ENCODE measurements at regions not wholly inside any gene's neighbourhood (a gene's known extent, or its start where the extent isn't known, plus 50 kb on each side); places are given as distances from the start of the nearest gene placed in this dataset.

DNA sequence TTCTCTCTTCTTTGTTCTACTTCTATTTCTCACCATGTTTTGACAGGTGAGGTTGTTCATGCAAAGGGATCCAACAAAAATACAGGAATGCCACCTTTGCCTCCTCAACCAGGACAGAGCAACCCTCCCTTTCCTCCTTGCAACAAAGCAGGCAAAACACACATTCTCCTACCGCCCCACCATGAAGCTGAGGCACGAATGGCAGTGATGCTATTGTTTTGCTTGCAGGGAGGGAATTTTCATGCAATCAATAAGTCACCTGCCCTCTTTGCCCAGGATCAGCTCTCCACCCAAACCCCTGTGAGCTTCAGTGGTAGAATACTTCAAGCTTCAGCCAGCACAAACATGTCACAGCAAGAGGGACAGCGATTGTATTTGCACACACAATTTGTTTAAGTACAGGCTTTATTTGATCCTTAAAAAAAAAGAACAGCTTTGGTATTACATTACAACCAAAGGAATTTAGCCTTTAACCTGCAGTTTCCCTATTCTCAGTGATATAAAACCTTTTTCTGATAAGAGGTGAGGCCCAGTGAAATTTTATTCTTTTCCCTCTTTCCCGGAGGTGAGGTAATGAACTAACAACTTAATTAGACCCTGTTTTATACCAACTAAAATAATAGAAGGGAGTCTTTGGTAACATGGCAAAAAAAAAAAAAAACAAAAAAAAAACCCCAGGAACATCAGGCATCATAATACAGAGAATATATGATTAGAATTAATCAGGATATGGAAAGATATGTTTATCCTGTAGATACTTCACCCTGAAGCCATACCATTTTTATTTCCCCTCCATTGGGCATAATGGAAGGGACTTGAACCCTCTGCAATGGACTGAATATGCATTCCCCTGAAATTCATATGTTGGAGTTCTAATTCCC, 87.0 kb upstream of the EEA1 start:
- ATAC-seq: no peak

DNA sequence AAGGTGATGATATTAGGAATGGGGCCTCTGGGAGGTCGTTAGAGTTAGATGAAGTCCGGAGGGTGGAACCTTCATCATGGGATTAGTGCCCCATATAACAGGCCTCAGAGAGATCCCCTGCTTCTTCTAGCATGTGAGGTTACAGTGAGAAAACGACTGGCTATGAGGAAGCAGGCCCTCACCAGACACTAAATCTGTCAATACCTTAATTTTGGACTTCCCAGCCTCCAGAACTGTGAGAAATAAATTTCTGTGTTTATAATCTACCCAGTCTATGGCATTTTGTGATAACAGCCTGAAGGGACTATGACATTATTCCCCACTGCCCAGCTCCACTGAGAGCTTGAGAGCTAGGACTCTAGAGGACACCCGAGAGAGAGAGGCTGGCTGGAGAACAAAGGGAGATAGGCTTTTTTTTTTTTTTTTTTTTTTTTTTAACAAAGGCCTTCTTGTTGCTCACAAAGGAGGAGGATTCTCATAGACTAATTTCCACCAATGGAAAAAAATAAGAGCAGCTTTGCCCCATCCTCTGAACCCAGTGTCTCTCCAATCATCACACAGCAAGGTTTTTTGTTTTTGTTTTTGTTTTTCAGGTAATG, 87.8 kb upstream of the EEA1 start:
- ATAC-seq: no peak

DNA sequence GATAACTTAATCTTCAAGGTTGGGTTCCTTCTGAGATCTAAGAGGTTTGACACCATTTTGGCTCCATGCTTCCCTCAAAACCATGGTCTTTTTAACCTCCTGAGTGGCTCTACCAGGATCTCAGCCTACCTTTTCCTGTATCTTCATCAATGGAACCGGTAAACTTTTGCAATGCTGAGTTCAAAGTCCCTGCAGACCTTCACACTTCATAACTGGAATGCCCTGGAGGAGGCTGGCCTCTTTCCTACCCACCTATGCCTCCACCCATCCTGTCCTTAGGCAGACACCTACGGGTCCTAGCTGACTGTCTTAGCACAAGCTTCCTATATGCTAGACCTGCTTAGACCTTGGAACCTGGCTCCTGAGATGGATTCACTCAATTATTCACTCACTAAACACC, 89.5 kb upstream of the EEA1 start:
- ATAC-seq: no peak

DNA sequence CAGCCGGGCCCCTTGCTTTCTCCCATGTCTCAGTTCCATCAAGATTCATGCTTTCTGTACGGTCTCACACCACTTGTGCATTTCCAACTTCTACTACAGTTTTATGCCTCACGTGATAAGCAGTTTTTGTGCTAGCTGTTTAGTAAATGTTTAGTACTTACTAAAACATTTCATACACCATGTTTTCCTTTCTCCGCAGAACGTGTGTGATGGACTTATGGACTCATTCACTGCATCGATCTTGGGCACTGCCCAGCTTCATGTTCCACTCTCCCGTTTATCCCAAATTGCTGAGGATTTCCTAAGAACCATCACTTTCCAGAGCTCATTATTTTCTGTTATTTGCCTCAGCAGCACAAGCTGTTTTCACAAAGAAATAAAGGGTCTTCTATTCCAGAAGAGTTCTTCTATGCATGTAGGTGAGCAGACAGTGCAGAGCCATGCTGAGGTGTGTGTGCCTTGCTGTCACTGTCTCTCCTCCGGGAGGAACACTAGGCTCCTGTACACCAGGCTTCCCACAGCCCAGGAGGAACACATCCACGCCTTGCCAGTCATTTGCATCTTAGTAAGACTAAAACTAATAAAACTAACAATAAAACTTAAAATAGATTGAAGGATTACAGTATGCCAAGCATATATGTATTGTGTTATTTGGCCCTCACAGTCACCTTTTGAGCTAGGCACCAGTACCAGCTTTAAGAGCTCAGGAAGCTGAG, 90.3 kb upstream of the EEA1 start:
- ATAC-seq: no peak

DNA sequence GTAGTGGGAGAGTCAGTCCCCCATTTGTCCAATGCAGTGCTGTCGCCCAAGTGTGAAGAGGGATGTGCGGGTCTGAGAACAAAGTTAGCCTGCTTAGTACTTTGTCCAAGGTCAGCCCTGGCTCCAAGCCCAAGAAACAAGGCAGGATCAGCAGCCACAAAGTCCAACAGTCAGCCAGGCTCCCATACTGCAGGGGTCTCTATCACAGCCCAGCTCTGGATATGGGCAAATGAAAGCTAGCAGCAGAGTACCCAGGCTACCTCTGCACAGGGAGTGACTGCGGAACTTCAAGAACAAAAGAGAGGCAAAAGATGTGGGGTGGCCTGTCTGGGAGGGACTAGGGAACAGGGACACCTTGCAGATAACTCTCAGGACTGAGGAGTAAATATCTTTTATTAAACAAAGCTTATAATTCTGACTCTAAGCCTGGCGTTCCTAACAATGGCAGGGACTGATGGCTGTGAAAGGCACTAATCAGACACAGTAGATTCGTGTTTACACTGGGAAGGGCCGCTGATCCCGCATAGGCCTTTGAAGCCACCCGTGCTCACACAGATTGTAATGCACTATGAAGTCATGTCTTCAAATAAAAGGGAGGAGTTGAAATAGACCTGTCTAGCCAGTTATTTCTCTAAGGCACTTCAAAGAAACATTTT, 91.0 kb upstream of the EEA1 start:
- ATAC-seq: no peak

DNA sequence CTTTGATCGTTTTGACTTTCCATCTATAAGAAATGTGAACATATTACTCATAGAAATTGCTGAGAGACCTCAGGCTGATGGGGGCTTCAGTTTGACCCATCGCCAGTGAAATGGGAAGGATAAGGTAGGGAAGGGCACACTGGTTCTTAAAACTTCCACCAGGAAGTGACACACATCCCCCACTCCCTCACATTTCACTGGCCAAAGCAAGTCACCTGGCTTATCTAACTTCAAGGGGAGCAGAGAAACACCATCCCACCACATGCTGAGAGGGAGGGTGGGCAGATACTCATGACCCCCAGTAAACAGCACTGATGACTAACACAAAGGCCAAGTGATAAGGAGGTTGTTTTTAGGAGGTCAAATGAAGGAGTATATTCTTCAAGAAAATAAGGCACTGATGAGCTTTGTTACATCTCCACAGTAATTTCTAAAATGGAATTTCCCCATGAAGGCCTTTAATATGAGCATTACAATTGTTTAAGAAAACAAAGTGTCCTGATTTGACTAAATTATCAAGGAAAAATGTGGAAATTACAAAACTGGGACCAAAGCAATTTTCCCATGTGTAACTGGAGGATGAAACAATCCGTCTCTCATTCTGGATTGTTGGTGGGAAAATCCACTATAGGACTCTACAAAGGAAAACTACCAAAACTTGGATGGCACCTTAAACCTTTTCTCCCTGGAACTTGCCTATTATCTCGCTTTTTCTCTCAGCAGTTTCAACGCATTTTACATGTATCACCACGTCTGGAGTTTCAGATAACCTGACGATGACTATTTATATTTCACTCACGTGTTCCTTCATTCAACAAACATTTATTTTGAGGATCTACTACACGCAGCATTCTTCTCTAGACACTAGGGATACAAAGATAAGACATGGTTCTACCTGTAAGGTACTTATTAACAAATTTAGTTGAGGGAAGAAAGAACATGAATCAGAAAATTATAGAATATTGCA, 91.8 kb upstream of the EEA1 start:
- no peak for ATAC-seq

DNA sequence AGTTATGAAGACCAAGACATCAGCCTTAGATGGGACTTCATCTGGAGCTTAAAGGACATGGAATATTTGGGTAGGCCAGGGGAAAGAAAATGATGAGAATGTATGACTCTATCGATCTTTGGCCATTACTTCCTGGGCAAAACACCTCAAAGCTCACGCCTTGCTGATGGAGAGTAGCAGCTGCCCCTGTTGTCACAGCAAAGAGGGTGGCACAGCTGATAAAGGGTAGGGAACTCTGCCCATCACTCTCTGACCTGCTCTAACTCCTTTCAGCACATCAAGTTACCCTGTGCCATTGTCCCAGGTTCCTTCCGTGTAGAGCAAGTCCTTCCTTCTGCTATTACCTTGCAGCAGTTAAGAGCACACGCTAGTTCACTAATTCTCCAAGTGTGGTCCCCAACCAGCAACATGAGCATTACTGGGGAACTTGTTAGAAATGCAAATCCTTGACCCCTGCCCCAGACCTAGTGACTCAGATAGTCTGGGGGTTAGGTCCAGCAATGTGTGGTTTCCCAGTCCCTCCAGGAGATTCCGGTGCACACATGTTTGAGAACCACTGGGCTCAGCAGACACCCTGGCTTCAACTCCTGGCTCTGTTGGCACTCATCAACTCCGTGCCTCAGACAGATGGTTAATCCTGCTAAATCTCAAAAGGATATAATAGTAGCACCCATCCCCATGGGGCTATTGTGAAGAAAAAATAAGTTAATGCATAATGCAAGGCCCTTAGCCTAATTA, 93.7 kb upstream of the EEA1 start:
- ATAC-seq: no peak

DNA sequence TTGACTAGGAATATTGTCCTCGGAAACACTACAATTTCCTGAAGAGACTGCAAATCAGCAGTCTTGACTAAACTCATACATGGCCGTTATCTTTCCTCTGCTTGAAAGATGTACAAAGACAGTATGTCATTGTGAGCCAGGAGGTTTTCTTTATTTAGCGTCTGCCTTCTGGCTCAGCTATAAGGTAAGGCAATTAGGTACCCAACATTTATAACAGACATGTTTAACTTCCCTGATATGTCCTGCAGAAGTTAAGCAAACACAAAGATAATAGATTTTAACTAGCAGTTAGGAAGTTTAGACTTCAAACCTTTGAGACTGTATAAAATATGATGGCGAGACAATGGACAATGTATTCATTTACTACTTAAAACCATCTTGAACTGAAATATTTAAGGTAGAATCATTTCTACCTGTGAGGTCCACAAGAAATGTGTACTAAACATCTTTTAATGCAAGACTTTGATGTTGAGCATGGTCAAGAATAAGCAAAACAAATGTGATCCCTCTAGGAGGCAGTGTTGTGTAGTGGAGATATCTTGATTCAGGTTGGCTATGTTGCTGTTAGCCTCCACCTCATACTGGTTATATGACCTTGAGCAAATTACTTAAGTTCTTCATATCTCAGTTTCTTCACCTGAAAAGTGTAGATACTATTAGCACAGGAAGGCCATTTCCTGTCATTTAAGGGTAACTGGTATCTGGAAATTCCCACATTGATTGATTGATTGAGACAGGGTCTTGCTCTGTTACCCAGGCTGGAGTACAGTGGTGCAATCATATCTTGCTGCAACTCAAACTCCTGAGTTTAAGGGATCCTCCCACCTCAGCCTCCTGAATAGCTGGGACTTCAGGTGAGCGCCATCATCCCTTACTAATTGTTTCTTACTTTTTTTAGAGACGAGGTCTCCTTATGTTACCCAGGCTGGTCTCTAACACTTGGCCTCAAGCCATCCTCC, 96.3 kb upstream of the EEA1 start:
- ATAC-seq: no peak

DNA sequence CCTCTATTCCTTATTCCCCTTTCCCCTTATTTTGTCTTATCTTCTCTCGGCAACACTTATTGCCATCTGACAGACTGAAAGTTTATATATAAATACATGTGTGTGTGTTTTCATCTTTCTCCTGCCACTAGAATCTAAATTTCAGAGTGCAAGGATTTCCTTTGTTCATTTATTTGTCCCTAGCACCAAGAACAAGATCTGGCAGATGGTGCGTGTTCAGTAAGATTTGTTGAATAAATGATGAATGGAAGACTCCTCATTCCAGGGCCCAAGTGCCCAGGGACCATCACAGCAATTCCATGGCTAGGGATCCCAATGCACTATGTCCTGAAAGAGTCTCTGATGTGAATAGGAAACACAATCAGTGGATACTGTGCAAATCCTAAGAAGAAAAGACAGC, 97.9 kb upstream of the EEA1 start:
- ATAC-seq: no peak

DNA sequence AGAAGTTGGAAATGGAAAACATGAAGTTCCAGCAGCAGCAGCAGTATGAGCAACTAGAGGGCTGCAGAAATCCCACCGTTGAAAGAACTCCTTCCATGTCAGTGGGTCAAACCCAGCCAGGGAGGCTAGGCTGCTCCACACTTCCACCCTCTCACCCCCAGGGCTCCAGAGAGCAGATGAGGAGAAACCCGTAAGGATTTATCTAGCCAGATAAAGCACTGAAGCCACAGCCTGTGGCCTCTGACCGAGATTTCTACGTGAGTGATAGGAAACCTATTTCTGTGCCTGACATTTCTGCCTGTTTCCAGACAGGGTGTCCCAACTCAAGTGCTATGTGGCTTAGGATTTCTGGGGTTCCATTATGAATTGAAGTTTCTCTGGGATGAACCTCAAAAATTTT, 100.0 kb upstream of the EEA1 start:
- no peak for ATAC-seq

DNA sequence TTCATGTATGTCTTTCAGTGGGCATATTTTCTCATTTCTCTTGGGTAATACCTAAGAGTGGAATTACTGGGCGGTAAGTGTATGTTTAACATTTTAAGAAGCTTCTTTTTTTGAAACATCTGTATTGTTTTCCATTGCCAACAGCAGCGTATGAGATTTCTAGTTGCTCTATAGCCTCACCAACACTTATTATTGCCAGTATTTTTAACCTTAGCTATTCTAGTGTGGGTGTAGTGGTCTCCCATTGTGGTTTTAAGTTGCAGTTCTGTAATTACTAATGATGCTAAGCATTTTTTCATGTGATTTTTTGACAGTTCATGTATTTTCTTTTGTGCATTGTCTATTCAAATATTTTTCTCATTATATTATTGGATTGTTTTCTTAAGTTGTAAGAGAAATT, 101.9 kb upstream of the EEA1 start:
- no peak for ATAC-seq

DNA sequence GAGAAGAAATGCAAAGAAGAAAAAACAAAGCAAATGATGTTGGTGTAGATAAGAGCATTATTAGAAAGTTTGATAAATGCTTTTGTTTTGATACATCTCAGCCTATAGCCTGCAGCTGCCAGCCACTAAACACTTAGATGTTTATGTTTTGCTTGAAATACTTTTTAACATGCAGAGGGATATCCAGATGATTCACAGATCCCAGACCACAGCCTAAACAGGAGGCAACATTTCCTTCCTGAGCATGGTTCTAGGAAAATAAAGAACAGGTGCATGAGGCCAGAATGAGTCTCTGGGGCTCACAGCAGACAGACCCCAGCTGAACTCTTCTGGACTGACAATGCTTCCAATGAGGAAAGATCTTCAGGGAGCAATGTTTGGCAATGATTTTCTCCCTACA, 103.7 kb upstream of the EEA1 start:
- no peak for ATAC-seq

DNA sequence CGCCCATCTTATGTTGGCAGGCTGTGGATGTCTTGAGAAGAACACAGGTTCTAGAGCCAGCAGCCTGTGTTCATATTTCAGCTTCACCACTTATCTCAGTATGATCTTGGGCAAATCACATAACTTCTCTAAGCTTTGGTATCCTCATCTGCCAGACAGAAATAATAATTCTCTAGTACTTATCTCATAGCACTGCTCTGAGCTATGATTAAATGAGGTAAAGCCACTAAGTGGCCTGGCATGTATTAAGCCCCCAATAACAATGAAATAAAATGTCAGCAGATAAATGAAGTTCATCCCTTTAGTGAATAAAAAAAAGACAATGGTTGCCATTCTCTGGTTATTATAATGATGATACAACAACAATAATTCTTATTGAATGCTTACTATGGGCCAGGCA, 104.9 kb upstream of the EEA1 start:
- no peak for ATAC-seq

DNA sequence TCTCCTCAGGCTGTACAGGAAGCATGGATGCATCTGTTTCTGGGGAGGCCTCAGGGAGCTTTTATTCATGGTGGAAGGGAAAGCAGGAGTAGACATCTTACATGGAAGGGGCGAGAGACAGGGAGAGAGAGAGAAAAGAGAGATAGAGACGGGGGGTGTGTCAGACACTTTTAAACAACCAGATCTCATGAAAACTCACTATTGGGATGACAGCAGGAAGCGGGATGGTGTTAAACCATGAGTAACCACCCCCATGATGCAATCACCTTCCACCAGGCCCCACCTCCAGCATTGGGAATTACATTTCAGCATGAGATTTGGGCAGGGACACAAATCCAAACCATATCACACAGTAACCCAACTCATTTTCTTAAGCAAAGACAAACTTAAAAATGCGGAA, 110.0 kb upstream of the EEA1 start:
- ATAC-seq: no peak

DNA sequence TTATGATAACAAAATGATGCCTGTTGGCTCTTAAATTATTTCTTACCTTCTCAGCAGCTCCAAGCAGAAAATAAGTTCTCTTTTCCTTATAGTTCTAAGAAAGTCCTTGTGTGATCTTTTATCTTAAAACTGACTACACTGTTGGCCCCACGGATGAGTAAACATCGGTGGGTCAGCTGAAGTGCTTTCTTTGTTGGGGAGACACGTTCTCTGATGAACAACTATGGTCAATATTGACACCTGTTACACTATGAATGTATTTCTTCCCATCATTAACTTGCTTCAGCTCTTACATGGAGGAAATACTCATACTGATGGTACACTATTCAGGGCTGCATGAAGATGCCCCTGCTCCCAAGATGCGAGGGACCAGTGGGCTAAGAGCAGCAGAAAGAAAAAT, 110.8 kb upstream of the EEA1 start:
- ATAC-seq: no peak

DNA sequence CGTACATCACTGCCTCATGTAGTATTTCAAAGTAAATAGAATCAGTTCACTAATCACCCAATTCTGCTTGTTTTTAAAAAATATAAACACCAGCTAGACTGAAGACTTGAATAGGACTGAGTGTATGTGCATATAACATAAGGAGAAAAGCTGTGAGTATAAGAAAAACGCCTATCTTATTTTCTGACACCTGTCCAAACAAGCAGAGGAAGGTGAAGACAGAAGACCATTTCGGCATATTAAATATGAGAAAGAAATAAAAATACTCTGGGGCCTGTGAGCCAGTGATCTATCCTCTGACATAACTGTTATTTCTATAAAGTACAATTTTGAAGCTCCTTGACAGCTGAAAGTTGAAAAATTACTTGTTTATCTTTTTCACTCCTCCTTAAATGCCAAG, 111.3 kb upstream of the EEA1 start:
- ATAC-seq: no peak

DNA sequence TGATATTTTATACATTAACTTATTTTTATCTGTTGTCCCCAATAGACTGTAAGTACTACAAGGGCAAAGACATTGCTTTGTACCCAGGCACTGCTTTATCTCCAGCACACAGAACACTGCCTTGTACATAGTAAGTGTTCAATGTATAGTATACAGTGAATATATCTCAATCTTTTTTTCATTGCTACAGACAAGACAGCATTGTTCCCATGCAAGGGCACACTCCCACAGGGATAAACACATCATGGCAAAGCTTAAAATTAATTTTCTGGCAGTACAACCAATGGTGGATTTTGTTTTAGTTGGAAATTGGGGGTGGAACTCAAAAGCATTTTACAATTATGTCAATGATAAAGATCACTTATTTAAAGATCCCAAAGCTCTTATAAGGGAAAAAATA, 112.3 kb upstream of the EEA1 start:
- no peak for ATAC-seq

DNA sequence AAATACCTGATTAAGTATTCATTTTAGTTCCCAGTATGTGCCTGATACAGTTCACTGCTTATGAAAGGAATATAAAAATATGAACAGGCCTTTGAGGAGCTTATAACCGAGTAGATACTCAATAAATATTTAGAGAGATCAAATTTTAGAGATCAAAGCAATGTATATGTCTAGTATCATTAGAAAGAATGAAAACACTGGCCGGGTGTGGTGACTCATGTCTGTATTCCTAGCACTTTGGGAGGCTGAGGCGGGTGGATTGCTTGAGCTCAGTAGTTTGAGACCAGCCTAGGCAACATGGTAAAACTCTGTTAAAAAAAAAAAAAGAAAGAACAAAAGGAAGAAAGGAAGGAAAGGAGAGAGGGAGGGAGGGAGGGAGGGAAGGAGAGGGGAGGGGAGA, 113.2 kb upstream of the EEA1 start:
- ATAC-seq: no peak

DNA sequence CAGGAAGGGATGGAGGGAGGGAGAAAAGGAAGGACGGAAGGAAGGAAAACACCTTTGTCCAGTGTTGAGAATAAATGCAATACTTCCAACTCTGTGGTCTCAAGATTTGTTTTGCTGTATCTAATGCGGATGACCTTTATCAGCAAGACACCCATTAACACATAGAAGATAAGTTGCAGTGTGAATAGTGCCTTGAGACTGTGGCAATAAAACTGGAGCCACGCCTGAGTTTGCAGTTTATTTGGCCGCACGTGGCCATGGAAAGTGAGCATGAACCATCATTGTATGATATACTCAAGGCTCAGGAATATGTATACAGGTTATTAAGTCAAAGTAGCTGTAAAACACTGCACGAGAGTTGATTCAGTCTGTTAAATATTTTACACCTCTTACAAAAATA, 113.6 kb upstream of the EEA1 start:
- ATAC-seq: no peak

DNA sequence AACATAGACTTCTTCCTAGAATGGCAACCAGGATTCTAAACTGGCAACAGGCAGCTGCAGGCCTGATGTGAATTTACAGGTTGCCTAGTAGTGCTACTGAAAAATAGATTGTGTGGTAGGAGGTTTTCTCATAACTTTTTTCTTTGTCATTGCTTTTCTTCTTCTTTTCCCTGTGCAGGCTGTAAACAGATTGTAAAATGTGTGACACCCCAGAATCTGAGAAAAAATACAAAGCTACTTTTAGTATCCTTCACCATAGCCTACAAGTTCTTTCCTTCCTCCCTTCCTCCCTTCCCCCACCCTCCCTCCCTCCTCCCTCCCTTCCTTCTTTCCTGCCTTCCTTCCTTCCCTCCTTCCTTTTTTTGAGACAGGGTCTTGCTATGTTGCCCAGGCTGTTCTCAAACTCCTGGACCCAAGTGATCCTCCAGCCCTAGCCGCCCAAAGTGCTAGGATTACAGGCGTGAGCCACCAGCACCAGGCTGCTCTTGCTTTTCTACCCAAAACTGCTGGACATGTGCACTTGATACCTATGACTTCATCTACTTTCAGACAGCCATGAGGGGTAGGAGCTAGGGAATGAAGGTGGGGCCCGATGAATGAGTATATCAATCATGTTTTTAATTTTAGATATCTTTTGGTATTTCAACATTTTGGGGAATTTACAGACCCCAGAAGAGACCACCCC, 114.2 kb upstream of the EEA1 start:
- ATAC-seq: no peak

All from activated CD4-positive, CD25-positive, alpha-beta regulatory T cell treated with anti-CD3 and anti-CD28 coated beads, Interleukin-2, amount 50 U/mL, for 24 hours (primary cell).